ENCODE measurements at regions not wholly inside any gene's neighbourhood (a gene's known extent, or its start where the extent isn't known, plus 50 kb on each side); places are given as distances from the start of the nearest gene placed in this dataset.
"Not testable (repeated sequence)": the region's sequence is repeated elsewhere in the genome, so short reads cannot be mapped to it uniquely, and the experiment has no call there.

- Mint-ChIP-seq H3K4me1 (peaks cover 12 to 17% of the 10 kb centered on the region in 2 donors), H3K4me3 (no peak overlapping the region), H3K27ac (peak overlapping the region in 1 of 6 donors; percentile 35), H3K9me3 (peaks cover 0 to 3% (median 0%) of the 10 kb centered on the region in 6 donors), H3K27me3 (ENCODE audit: low read depth in 3 of 3) (peaks cover 0 to 3% (median 1%) of the 10 kb centered on the region in 3 donors), H3K36me3 (no peaks in the 10 kb centered on the region)
- no peak for DNase-seq
Measured at GRCh38 chr3:196147116-196147515, 64.1 kb downstream of the ZDHHC19 start.

GRCh38 chr3:196145468-196146262, 63.8 kb upstream of the TFRC start:
- H3K27me3 Mint-ChIP-seq (ENCODE audit: low read depth in 3 of 3) = peaks cover 0 to 3% (median 0%) of the 10 kb centered on the region in 3 donors
- H3K4me3 Mint-ChIP-seq = no peak overlapping the region
- no peak for DNase-seq
- H3K4me1 Mint-ChIP-seq = peaks cover 12 to 17% of the 10 kb centered on the region in 2 donors
- peaks cover 0 to 3% (median 0%) of the 10 kb centered on the region in 6 donors for H3K9me3 Mint-ChIP-seq
- H3K36me3 Mint-ChIP-seq = no peaks in the 10 kb centered on the region
- H3K27ac Mint-ChIP-seq = peak overlapping the region in 1 of 6 donors; percentile 40

- Mint-ChIP-seq H3K36me3 (no peaks in the 10 kb centered on the region), H3K4me1 (peaks cover 12 to 17% of the 10 kb centered on the region in 2 donors), H3K27me3 (ENCODE audit: low read depth in 3 of 3) (peaks cover 0 to 6% (median 0%) of the 10 kb centered on the region in 3 donors), H3K27ac (peak overlapping the region; percentile 51 to 85 (median 72)), H3K9me3 (no peaks in the 10 kb centered on the region), H3K4me3 (peak overlapping the region; percentile 61 to 83 (median 74))
- DNase-seq = peak; percentile 31 to 65 (median 32)
Measured at GRCh38 chr3:196144383-196145105, 62.7 kb upstream of the TFRC start.

GRCh38 chr3:196143708-196144382, 62.0 kb upstream of the TFRC start:
- Mint-ChIP-seq H3K36me3 (no peaks in the 10 kb centered on the region), H3K27ac (peak overlapping the region in 4 of 6 donors; percentile 68 to 85 (median 78)), H3K4me3 (peak overlapping the region; percentile 61 to 83 (median 74)), H3K9me3 (no peaks in the 10 kb centered on the region), H3K27me3 (ENCODE audit: low read depth in 3 of 3) (peaks cover 0 to 8% (median 0%) of the 10 kb centered on the region in 3 donors), H3K4me1 (peaks cover 12 to 17% of the 10 kb centered on the region in 2 donors)
- DNase-seq = no peak

GRCh38 chr3:196142202-196142956, 60.5 kb upstream of the TFRC start:
- peak overlapping the region in 1 of 6 donors; percentile 19 for H3K27ac Mint-ChIP-seq
- no peaks in the 10 kb centered on the region for H3K9me3 Mint-ChIP-seq
- H3K36me3 Mint-ChIP-seq = no peaks in the 10 kb centered on the region
- H3K4me1 Mint-ChIP-seq = peaks cover 12 to 17% of the 10 kb centered on the region in 2 donors
- DNase-seq = no peak
- H3K4me3 Mint-ChIP-seq = peak overlapping the region in 1 of 5 donors; percentile 18
- H3K27me3 Mint-ChIP-seq (ENCODE audit: low read depth in 3 of 3) = peaks cover 0 to 8% (median 0%) of the 10 kb centered on the region in 3 donors

- Mint-ChIP-seq H3K9me3 (no peaks in the 10 kb centered on the region), H3K27me3 (ENCODE audit: low read depth in 3 of 3) (peaks cover 0 to 8% (median 0%) of the 10 kb centered on the region in 3 donors), H3K36me3 (no peaks in the 10 kb centered on the region), H3K27ac (peak overlapping the region in 1 of 6 donors; percentile 71), H3K4me1 (peaks cover 12 to 17% of the 10 kb centered on the region in 2 donors), H3K4me3 (no peak overlapping the region)
- DNase-seq = no peak
Measured at GRCh38 chr3:196141866-196142201, 59.9 kb upstream of the TFRC start.

- H3K4me1 Mint-ChIP-seq = peaks cover 12 to 17% of the 10 kb centered on the region in 2 donors
- no peak overlapping the region for H3K27ac Mint-ChIP-seq
- H3K36me3 Mint-ChIP-seq = no peaks in the 10 kb centered on the region
- H3K9me3 Mint-ChIP-seq = no peaks in the 10 kb centered on the region
- peaks cover 0 to 7% (median 0%) of the 10 kb centered on the region in 3 donors for H3K27me3 Mint-ChIP-seq (ENCODE audit: low read depth in 3 of 3)
- H3K4me3 Mint-ChIP-seq = no peak overlapping the region
- DNase-seq = no peak
Measured at GRCh38 chr3:196141052-196141865, 59.4 kb upstream of the TFRC start.

- no peaks in the 10 kb centered on the region for H3K36me3 Mint-ChIP-seq
- peaks cover 12 to 17% of the 10 kb centered on the region in 2 donors for H3K4me1 Mint-ChIP-seq
- H3K27ac Mint-ChIP-seq = no peak overlapping the region
- no peak overlapping the region for H3K4me3 Mint-ChIP-seq
- H3K9me3 Mint-ChIP-seq = no peaks in the 10 kb centered on the region
- H3K27me3 Mint-ChIP-seq (ENCODE audit: low read depth in 3 of 3) = peaks cover 0 to 9% (median 0%) of the 10 kb centered on the region in 3 donors
- DNase-seq = no peak
Measured at GRCh38 chr3:196140224-196140623, 58.3 kb upstream of the TFRC start.

GRCh38 chr3:196139281-196139680, 57.4 kb upstream of the TFRC start:
- Mint-ChIP-seq H3K4me1 (peaks cover 4 to 9% of the 10 kb centered on the region in 2 donors), H3K9me3 (no peaks in the 10 kb centered on the region), H3K36me3 (no peaks in the 10 kb centered on the region), H3K27me3 (ENCODE audit: low read depth in 3 of 3) (peaks cover 0 to 7% (median 0%) of the 10 kb centered on the region in 3 donors), H3K4me3 (no peak overlapping the region), H3K27ac (no peak overlapping the region)
- DNase-seq = no peak

- no peak overlapping the region for H3K4me3 Mint-ChIP-seq
- no peak for DNase-seq
- no peak overlapping the region for H3K27ac Mint-ChIP-seq
- H3K36me3 Mint-ChIP-seq = no peaks in the 10 kb centered on the region
- peaks cover 0 to 7% (median 0%) of the 10 kb centered on the region in 3 donors for H3K27me3 Mint-ChIP-seq (ENCODE audit: low read depth in 3 of 3)
- peaks cover 0 to 3% of the 10 kb centered on the region in 2 donors for H3K4me1 Mint-ChIP-seq
- no peaks in the 10 kb centered on the region for H3K9me3 Mint-ChIP-seq
Measured at GRCh38 chr3:196138482-196139254, 56.8 kb upstream of the TFRC start.

GRCh38 chr3:196136640-196136989, 54.7 kb upstream of the TFRC start:
- not testable (repeated sequence) for H3K27me3 Mint-ChIP-seq (ENCODE audit: low read depth in 3 of 3); H3K4me3 Mint-ChIP-seq; H3K36me3 Mint-ChIP-seq; H3K9me3 Mint-ChIP-seq; DNase-seq; H3K27ac Mint-ChIP-seq; H3K4me1 Mint-ChIP-seq
